Bronchial epithelial cell (primary cell): ENCODE measurements at regions not wholly inside any gene's neighbourhood (a gene's known extent, or its start where the extent isn't known, plus 50 kb on each side); places are given as distances from the start of the nearest gene placed in this dataset.

Experiments
- DNase-seq: peaks from one replicate; pipeline ENCODE4 v3.0.0-alpha.2; 2010; ENCODE audit warnings: low read depth
- FAIRE-seq: peaks from 2 replicates; lab custom pipeline; 2011; peaks lifted over from hg19 to GRCh38; lab: Jason Lieb, UNC
- H3K27me3 ChIP-seq: 2 replicates; pipeline ENCODE4 v1.5.1; 2011; ENCODE audit warnings: low read length; ENCODE audit not compliant: control insufficient read depth, insufficient read depth
- H3K36me3 ChIP-seq: 2 replicates; pipeline ENCODE4 v1.5.1; 2011; ENCODE audit warnings: low read length; ENCODE audit not compliant: control insufficient read depth, insufficient read depth
- H3K4me3 ChIP-seq: 2 replicates; pipeline ENCODE4 v1.5.1; 2011; ENCODE audit warnings: mild to moderate bottlenecking, low read depth, low read length, control low read depth
- TF ChIP-seq, protein P1 (sequence below): IDR thresholded peaks from 2 replicates; pipeline ENCODE4 v1.5.1; 2011; ENCODE audit warnings: mild to moderate bottlenecking, moderate library complexity, low read length, control low read depth, inconsistent platforms; ENCODE audit not compliant: insufficient read depth, severe bottlenecking

DNA sequence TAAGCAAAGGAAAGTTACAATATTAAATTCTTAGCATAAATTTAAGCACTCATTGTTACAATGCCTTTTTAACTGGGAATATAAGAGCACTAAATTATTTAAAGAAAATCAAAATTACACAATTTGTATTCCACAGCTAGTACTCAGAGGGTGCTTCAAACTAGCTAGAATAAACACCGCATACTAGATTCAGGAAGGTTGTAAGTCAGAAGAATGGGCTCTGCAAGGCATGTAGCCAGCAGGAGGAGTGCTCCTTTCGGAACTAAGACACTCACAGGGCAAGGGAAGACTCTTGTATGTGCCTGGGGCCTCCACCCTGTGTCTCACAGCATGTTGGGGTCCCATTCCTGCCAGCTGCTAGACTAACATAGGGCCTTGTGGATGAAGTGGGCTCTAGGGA is 327.7 kb upstream of the ALCAM start:
- Histone ChIP-seq H3K4me3 (no peak overlapping the region), H3K36me3 (no peaks in the 10 kb centered on the region), H3K27me3 (no peaks in the 10 kb centered on the region)
- TF ChIP-seq, protein P1, sequence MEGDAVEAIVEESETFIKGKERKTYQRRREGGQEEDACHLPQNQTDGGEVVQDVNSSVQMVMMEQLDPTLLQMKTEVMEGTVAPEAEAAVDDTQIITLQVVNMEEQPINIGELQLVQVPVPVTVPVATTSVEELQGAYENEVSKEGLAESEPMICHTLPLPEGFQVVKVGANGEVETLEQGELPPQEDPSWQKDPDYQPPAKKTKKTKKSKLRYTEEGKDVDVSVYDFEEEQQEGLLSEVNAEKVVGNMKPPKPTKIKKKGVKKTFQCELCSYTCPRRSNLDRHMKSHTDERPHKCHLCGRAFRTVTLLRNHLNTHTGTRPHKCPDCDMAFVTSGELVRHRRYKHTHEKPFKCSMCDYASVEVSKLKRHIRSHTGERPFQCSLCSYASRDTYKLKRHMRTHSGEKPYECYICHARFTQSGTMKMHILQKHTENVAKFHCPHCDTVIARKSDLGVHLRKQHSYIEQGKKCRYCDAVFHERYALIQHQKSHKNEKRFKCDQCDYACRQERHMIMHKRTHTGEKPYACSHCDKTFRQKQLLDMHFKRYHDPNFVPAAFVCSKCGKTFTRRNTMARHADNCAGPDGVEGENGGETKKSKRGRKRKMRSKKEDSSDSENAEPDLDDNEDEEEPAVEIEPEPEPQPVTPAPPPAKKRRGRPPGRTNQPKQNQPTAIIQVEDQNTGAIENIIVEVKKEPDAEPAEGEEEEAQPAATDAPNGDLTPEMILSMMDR = no peak
- FAIRE-seq (no peak), DNase-seq (no peak)

DNA sequence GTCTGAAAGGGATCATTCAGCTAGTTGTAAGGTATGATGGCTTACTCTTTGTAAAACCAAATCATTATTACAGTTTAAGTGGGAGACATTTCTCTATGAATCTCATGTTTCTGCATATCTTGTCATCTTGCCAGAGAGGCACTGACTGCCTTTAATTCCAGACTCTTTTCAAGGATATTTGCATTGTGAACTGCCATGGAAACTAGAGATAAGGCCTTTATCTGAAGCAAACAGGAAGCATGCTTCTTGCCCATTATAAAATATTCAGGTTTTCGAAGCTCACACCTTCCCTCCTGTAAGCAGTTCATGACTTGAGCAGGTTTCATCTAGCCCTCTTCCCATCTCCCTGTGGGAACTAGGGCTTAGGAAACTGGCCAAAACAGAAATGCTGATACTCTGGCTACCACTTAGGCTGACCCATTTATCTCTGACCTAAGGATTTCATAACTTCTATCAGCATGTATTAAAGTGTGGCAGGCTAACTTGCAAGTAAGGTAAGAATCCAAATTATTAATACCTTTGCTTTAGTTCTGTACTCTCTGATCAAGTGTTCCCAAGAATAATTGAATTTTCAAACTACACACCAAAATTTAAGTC is 326.6 kb upstream of the ALCAM start:
- DNase-seq = no peak
- no peak for FAIRE-seq
- Histone ChIP-seq H3K27me3 (no peaks in the 10 kb centered on the region), H3K36me3 (no peaks in the 10 kb centered on the region), H3K4me3 (no peak overlapping the region)
- TF ChIP-seq, protein P1 = no peak

- no peaks in the 10 kb centered on the region for H3K36me3 ChIP-seq
- no peak for FAIRE-seq
- no peak overlapping the region for H3K4me3 ChIP-seq
- TF ChIP-seq, protein P1 = no peak
- no peaks in the 10 kb centered on the region for H3K27me3 ChIP-seq
- DNase-seq = no peak
Measured at GRCh38 chr3:105042586-105042985, 324.1 kb upstream of the ALCAM start.

- no peak for FAIRE-seq
- H3K36me3 ChIP-seq = no peaks in the 10 kb centered on the region
- no peak overlapping the region for H3K4me3 ChIP-seq
- no peaks in the 10 kb centered on the region for H3K27me3 ChIP-seq
- no peak for DNase-seq
- TF ChIP-seq, protein P1 = no peak
Measured at GRCh38 chr3:105051111-105051510, 315.6 kb upstream of the ALCAM start.

DNA sequence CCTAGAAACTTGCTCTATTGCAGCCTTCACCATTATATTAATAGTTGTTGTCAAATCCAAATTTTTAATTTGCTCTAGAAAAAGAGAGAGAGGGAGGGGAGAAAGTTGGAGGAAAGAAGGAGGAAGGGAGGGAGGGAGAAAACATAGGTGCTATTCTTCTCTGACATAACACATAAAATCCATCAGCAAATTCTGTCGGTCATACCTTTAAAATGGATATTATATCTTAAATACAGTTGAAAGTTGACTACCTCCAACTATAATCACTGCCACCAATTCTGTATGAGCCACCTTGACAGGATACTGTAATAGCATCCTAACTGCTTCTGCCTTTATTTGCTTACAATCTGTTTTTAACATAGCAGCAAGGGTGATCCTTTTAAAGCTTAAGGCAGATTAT is 314.7 kb upstream of the ALCAM start:
- no peaks in the 10 kb centered on the region for H3K27me3 ChIP-seq
- no peak overlapping the region for H3K4me3 ChIP-seq
- TF ChIP-seq, protein P1 = no peak
- DNase-seq (no peak), FAIRE-seq (no peak)
- H3K36me3 ChIP-seq = no peaks in the 10 kb centered on the region

GRCh38 chr3:105062853-105063252 is 303.9 kb upstream of the ALCAM start:
- DNase-seq (no peak), FAIRE-seq (no peak)
- Histone ChIP-seq H3K36me3 (no peaks in the 10 kb centered on the region), H3K4me3 (no peak overlapping the region), H3K27me3 (no peaks in the 10 kb centered on the region)
- TF ChIP-seq, protein P1 = no peak
